Urothelium cell line (cell line): ENCODE measurements at regions not wholly inside any gene's neighbourhood (a gene's known extent, or its start where the extent isn't known, plus 50 kb on each side); places are given as distances from the start of the nearest gene placed in this dataset.

Source experiments
- DNase-seq: peaks from one replicate; pipeline ENCODE4 v3.0.0; 2011; ENCODE audit warnings: low spot score, mixed read lengths
- FAIRE-seq: peaks from 2 replicates; lab custom pipeline; 2011; peaks lifted over from hg19 to GRCh38; lab: Jason Lieb, UNC

DNA sequence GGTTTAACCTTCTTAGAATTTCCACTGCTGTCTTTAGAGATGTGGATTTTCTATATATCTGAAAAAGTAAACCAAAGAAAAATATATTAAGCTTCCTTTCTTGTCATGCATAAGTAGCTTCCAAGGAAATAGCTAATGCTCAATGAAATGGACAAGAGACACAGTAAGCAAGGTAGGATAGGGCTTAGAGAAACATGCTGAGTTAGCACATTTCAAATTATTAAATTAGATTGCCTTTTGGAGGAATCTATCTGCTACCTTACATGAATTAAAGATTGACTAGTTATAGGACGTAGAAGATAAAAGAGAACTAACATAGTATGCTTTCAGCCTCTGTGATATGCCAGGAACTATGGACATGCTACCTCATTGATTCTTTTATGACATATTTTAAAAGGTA lies 824.6 kb downstream of the TUSC7 start:
- DNase-seq, result no peak
- FAIRE-seq, result no peak

DNA sequence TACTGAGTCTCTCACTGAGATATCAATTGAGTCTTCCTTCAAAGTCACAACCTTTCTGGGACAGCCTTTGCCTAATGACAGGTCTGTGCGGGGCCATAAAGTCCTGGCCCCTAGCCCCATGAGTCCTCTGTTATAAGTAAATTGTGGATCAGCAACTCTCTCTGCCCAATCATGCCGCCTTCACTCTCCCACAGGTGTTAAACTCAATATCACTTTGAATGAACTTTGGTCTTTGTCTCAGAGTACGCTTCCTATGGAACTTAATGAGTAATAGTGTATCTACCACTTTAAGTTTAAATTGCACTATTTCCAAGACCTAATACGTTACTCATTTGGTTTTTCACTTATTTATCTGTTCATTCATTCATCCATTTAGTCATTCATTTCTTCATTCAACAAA lies 826.4 kb downstream of the TUSC7 start:
- DNase-seq (no peak), FAIRE-seq (no peak)

DNA sequence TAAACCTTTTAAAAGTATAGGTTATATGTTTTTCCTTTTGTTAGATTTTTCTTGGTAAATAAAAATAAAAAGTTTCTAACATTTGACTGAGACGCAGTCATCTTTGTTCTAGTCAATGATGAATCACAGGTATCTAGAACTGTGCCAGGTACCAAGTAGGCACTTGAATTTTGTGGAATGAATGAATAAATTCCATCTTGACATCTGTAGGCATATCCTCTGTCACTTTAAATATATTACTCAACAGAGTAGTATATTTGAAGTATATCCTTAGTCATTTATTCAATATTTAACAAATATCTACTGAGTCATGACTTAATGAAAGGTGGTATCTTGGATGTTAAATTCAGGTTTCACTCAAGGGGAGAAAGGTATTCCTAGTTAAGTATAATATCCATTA lies 828.4 kb downstream of the TUSC7 start:
- no peak for FAIRE-seq
- DNase-seq, result no peak

DNA sequence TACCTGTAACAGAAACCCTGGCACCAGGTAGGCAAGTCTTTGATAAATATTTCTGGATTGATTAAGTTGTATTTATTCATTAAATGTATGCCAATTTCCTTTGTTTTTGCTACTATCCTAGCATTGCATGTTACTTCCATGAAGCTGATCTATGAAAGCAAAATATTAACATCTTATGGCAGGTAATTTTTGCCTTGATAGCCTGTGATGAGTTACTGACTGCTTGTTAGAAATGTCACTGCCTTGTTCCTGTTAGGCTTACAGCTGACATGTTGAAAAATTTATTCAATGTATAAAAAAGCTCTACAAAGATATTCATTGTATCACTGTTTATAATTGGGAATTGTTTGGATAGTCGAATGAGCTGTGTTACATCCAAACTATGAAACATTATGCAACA lies 830.1 kb downstream of the TUSC7 start:
- DNase-seq, result no peak
- no peak for FAIRE-seq

DNA sequence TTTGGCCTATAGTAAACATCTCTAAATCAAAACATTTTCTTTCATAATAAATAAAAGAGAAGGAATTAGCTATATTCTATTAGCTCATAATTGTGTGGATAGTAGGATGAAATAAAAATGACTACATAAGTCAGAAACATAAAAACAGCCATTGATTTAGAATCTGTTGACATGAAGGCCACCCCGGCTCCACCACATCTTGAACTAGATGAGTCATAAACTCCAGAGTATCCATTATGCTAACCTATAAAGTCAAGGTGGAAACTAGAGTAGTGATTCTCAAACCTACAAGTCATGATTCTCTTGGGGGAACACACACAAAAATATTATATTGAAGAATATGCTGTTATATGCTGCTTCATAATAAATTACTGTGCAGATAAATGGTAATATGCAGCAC lies 831.0 kb downstream of the TUSC7 start:
- DNase-seq (no peak), FAIRE-seq (no peak)

DNA sequence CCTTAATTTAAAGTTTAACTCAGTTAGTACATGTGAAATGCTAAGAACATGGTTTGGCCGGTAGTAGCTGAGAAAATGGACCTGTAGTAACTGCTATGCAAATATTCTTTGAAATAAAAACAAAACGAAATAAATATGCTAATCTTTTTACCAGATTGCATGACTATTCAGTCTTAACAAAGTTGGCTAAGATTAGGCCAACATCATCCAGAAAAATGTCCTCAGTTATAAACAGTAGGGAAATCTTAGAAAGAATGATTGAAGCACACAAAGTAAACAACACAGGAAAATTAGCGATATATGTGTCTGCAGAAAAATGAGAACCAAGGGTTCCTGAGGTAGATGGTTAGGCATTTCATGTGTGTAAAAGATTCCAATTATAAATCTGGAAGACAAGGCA lies 832.1 kb downstream of the TUSC7 start:
- DNase-seq (no peak), FAIRE-seq (no peak)

DNA sequence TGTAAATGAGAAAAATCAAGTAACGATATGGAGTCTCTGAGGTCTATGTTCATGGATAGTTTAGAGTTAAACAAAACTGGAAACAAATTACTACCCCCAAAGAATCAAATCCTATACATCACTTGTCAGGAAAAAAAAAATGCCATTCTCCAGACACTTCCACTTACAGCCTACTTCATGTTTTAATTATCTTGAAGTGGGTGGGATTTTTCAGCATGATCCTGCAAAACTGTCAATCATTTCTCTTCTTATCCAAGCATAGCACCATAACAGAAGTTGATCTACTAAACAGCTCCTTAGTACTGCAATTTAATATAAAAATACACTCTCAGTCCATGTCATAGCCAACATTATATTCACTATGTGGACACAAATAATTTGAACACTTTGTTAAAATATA lies 833.9 kb downstream of the TUSC7 start:
- DNase-seq, result no peak
- no peak for FAIRE-seq

DNA sequence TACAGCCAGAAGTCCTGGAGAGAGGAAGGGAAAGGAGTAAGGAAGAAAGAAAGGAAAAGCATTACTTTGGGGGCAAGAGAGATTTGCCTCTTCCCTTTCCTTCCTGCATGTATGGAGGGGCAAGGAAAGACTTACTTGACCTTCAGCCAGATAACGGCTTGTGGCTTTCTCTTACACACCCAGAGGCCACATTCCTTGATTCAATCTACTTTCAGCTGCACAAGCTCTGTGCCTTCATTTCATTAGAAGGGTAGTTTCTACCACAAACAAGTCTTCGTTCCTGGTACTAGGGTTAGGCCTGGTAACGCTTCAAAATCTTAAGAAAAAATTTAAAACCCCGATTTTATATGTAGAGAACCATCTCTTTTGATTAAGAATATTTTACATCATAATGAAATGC lies 835.9 kb downstream of the TUSC7 start:
- FAIRE-seq, result no peak
- no peak for DNase-seq

DNA sequence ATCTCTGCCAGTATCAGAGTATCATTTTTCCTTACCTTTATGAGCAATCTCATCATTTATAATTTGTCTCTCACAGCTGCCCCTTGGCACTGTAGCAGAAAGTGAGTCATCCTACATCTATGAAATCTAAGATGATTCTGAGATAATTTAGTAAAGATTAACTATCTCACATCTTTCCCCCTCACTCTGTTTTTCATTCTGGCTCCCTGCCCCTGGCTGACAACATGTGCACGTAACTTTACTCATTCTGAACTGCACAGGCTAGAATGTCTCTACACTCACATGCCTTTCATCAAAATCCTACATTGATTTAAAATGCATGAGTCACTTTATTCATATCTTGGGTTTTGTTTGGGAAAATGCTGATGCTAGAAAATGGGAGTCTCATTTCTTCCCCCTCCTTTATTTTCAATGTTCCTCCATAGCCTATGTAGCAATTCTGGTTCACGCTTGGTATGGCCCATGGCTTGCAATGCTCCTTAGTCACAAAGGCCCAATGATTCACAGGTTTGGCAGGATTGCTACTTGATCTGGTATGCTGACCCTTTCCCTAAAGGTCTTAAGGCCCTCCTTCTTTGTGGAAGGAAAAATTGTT lies 838.5 kb downstream of the TUSC7 start:
- FAIRE-seq, result no peak
- peak; percentile 45 for DNase-seq

DNA sequence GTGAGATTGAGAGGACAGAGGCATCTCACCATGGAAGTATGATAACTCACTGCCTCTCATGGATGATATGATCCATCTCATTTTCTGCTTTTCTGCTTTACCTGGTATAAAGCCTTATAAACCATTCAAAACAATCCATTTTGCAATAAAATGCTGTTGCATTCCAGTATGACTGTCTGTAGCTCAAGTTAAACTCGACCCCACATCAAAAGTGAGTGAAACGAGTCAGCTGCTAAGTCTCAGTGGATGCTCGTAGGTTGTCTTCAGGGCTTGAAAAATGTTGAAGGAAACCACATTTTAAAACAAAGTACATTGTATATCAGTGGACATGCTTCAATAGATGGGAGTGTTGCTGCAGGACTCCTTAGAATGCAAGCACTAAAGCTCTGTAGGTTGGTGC lies 839.0 kb downstream of the TUSC7 start:
- DNase-seq (no peak), FAIRE-seq (peak; percentile 59)

DNA sequence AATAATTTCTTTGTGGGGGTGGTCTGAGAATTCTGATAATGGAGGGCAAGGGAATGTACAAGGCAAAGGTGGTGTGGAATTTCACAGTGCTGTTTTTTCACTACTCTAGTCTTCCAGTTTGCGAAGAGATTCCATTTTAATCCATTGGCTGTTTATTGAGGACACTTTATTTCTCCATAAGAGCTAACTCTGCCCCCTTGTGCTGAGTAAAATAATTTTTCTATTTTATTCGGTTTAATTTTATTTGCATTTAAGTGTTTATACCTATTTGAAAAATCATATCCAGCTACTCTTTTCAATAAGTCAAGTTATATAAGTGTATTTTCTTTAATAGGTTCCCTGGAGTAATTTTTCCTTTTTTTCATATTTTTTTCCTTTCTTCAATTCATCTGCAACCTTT lies 840.1 kb downstream of the TUSC7 start:
- FAIRE-seq, result no peak

DNA sequence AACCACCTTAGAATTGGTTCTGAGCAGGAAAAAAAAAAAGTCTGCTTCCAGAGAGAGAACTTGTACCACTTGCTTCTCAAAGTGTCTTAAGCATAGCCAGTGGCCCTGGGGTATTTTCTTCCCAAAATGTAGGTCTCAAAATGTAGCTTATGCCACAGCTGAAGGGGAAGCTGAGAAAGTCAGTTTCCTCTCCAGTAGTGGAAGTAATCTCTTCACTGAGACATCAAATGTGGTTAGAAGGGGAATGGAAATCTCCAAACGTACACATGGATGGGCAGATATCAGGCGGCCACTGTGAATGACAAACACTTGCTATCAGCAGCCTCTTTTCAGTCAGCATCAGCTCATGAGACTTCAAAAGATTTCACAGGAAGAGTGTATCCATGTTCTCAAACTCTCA lies 841.2 kb downstream of the TUSC7 start:
- DNase-seq (no peak), FAIRE-seq (no peak)

More for the DNA sequence above, 840.1 kb downstream of the TUSC7 start:
- DNase-seq, result no peak

DNA sequence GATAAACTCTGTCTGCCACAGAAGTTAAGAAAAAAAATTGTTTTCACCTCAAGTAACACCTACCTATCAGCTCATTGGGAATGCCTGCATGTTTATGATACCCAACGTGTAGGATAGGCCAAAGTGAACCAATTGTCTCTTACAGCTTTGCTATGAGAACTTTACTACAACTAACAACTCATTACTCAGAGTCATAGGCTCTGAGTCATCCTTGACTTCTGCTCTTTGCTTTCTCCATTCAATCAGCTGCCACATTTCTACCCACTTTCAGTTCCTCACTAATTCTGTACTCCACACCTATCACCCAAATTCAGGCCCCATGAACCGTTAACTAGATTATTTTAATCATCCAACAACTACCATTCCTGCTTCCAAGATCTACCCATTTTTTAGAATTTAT lies 843.9 kb downstream of the TUSC7 start:
- peak; percentile 13 for DNase-seq
- no peak for FAIRE-seq

DNA sequence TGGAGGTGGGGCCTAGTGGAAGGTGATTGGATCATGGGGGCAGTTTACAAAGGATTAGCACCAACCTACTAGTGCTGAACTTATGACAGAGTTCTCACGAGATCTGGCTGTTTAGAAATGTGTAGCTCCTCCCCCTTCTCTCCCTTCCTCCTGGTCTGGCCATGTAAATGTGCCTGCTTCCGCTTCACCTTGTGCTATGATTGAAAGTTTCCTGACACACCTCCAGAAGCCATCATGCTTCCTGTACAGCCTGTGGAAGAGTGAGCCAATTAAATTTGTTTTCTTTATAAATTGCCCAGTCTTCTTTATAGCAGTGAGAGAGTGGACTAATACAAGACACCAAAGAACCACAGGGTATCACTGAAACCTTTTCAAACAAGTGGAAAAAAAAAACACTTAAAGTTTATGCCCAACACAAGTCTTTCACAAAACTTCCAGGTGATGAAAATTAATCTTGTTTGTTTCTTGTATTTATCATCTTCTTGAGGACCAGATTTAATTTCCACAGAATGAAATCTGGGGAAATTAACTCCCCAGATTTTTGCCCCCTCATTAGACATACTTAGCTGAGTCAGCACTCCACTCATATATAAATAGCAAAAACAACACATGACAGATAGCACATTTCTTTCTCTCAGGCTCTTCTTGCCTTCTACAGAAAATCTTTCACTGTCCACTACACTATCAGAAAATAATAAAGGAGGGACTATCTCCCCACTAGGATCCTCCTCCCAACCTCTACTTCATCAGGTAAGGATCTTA lies 847.2 kb downstream of the TUSC7 start:
- DNase-seq, result no peak
- no peak for FAIRE-seq

DNA sequence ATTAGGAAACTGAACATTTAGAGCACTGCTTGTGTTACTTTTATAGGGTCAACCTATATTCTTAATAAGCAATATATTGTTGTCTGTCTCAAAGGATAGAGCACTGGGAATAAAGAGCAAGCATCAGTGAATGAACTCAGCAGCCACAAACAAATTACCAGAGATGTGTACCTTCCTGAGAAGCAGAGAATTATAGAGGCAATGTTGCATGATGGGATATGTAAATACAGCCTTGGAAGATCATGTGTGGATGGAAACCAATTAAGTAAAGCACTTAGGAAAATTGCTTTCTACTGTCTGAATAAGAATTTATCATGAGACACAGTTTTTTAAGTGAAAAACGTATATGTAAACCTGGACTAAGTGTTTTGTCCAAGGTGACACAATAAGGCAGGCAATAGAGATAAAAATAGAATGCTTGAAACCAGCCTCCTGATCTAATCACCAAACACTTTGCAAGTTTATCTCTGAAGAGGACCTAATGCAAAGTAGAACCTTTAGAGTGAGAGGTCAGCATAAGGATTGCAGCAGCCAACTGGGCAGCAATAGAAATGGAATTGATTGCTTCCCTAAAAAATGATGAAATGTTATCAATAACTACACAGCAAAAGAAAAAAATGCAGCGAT lies 848.0 kb downstream of the TUSC7 start:
- DNase-seq (no peak), FAIRE-seq (no peak)

DNA sequence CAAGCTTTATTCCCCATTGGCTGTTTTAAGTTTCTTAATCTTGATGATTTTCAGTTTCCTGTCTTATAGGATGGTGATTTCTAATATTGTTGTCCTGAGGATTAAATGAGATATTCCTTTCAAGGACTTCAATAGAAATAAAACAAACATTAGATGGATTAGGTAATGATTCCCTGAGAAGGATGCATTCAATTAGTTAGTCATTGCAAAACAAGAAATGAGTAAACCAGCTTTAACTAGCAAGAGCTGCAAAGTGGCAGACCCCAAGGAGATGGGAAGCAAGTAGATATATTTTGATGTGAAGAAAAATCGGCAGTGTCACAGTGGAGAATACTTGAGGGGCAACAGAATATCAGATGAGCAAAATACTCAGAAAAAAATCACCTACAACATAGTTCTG lies 849.1 kb downstream of the TUSC7 start:
- FAIRE-seq (no peak), DNase-seq (no peak)

DNA sequence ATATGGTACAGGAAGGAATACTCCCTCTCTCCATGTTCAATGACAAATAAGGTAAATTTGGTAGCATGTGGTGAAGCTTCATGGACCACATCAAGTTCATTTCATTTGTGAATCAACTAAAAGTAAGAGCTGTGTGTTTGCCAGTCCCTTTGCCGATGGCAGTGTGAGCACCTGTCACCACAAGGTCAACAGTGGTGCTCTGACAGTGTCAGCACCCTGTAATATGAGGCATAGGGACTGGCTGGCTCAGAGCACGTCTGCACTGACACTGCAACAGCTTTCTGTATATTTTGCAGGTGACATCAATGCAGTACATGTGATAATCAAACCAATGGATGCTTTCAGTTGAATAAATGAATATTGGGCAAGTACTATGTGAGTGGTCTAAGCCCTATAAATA lies 852.4 kb downstream of the TUSC7 start:
- FAIRE-seq, result no peak

DNA sequence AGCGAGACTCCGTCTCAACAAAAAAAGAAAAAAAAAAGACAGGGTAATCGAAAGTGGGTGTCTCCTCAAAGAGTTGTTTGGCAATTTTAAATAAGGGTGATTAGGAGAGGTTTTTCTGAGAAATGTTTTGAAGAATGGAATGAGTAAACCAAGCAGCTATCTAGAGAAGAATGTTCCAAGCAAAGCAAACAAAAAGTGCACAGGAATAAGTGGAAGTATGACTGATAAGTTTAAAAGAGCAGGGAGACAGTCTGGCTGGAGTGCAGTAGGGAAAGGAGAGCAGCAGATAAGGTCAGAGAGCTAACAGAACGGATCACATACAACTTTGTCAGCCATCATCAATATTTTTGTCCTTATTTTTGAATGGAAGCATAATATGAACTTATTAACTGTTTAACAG lies 853.5 kb downstream of the TUSC7 start:
- no peak for FAIRE-seq
- no peak for DNase-seq

More for the DNA sequence above, 852.4 kb downstream of the TUSC7 start:
- no peak for DNase-seq

DNA sequence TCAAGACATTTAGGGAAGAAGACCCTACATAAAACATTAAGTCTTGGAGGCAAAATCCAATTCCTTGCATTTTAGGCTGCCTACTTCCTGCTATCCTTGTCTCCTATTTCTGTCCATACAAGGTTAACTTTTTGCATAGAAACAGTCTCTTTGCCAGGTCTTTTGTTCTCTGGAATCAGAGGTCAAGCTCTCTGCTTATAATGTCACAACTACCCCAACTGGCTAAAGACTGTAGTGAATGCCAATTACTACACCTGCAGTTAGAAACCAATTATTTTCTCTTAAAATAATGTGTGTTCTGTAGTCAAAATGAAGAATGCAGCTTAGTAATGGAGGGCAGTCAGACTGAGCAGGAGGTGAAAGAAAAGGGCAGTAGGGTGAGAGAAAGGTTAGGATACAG lies 856.2 kb downstream of the TUSC7 start:
- DNase-seq, result no peak
- FAIRE-seq, result no peak

DNA sequence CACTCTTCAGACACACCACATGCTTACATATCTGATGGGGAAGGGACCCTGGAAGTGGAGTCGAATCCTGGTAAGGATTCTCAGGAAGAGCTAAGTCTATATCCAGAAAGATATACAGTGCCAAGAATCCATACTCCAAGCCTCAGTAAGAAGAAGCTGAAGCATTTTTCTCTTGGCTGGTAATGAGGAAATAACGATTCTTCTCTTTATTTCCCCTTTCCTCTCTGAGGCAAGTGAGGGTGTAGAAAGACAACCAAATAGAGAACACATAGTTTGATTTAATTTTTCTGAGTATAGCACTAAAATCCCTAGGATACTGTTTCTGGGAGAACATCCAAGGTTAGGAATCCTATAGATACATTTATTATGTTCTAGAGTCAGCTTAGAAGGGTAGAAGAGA lies 857.3 kb downstream of the TUSC7 start:
- DNase-seq, result no peak
- no peak for FAIRE-seq

DNA sequence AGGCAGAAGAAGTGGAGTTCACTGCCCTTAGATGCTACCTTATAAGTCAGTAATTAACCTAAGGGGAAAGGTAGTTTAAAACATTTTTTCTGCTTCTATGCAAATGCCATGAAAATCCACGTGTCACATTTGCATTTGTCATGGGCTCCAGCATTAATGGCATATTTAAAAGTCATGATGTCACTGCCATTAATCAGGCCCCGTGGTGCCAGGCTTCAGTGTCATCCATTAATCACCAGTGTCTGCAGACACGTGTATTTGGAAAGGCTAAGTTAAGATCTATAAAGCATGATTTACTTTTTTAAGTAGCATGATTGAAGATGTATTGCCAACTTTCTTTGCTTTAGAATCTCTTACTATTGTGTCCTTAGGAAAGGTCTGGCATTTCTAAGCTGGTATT lies 857.8 kb downstream of the TUSC7 start:
- FAIRE-seq, result no peak

DNA sequence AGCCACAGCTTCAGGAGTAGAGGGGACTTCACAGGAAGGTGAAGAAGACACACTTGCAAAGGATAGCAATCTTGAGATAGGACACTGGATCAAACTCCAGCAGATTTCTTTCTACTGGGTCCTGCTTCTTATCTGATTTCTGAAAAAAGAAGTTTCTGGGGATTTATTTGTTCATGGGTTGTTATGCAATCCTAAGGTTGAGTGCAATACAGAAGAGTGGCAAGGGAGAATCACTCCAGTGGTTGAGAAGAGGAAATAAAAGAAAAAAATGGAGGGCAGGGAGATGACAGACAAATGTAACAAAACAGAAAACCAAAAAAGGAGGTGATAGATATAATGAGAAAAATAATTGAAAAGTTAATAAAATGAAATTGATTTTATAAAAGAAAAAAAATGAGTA lies 858.3 kb downstream of the TUSC7 start:
- FAIRE-seq (no peak), DNase-seq (no peak)

More for the DNA sequence above, 857.8 kb downstream of the TUSC7 start:
- no peak for DNase-seq
